Endodermal cell (in vitro differentiated cells): ENCODE measurements at regions not wholly inside any gene's neighbourhood (a gene's known extent, or its start where the extent isn't known, plus 50 kb on each side); places are given as distances from the start of the nearest gene placed in this dataset.

ENCODE experiments used
- DNase-seq: peaks from one replicate; pipeline ENCODE4 v3.0.0-alpha.2; 2017
- H3K27ac ChIP-seq: 2 replicates; pipeline ENCODE4 v1.5.1; 2013; ENCODE audit warnings: mild to moderate bottlenecking, low read depth, low read length, moderate library complexity
- H3K27me3 ChIP-seq: 2 replicates; pipeline ENCODE4 v1.6.1; 2013; ENCODE audit warnings: mild to moderate bottlenecking, low read length, moderate library complexity; ENCODE audit not compliant: insufficient read depth, control insufficient read depth, poor library complexity, severe bottlenecking
- H3K36me3 ChIP-seq: 2 replicates; pipeline ENCODE4 v1.7.0; 2013; ENCODE audit warnings: mild to moderate bottlenecking, low read length, moderate library complexity; ENCODE audit not compliant: control insufficient read depth, insufficient read depth
- H3K4me1 ChIP-seq: one replicate; pipeline ENCODE4 v1.7.0; 2013; ENCODE audit warnings: low read length; ENCODE audit not compliant: control insufficient read depth, insufficient read depth
- H3K4me3 ChIP-seq: 2 replicates; pipeline ENCODE4 v1.5.1; 2013; ENCODE audit warnings: mild to moderate bottlenecking, low read length, moderate library complexity
- H3K9ac ChIP-seq: 2 replicates; pipeline ENCODE4 v1.6.1; 2013; ENCODE audit warnings: mild to moderate bottlenecking, low read length, moderate library complexity; ENCODE audit not compliant: poor library complexity, severe bottlenecking; ENCODE audit errors: extremely low read depth
- H3K9me3 ChIP-seq: 2 replicates; pipeline ENCODE4 v1.6.1; 2013; ENCODE audit warnings: mild to moderate bottlenecking, low read length, moderate library complexity; ENCODE audit not compliant: control insufficient read depth
- H3K27ac Mint-ChIP-seq: 2 replicates; pipeline ENCODE4 v1.8.0; 2020; ENCODE audit warnings: mixed read lengths
- H3K27me3 Mint-ChIP-seq: 2 replicates; pipeline ENCODE4 v1.8.0; 2021; ENCODE audit warnings: mild to moderate bottlenecking, mixed read lengths; ENCODE audit not compliant: insufficient read depth
- H3K36me3 Mint-ChIP-seq: 2 replicates; pipeline ENCODE4 v1.8.0; 2020; ENCODE audit warnings: low read depth, mixed read lengths
- H3K4me1 Mint-ChIP-seq: 2 replicates; pipeline ENCODE4 v1.8.0; 2020; ENCODE audit warnings: mixed read lengths
- H3K4me3 Mint-ChIP-seq: 2 replicates; pipeline ENCODE4 v1.8.0; 2020; ENCODE audit warnings: mild to moderate bottlenecking, moderate library complexity, mixed read lengths
- H3K9me3 Mint-ChIP-seq: 2 replicates; pipeline ENCODE4 v1.8.0; 2020; ENCODE audit warnings: mild to moderate bottlenecking, mixed read lengths
- CTCF ChIP-seq: fragments of 200-600 bp; sonication (generic); conservative IDR thresholded peaks from 2 replicates; pipeline ENCODE4 v1.5.0; 2021; ENCODE audit warnings: antibody characterized with exemption, mild to moderate bottlenecking
- WGBS, 2 experiments: methylation state at CpG; one replicate each; pipeline versions ENCODE4 v1.1.5 to v1.1.7; 2013; ENCODE audit warnings: missing lambda C conversion rate in 2 of 2, mixed read lengths in 1 of 2; ENCODE audit not compliant: insufficient coverage in 1 of 2, insufficient read length in 1 of 2; 5-methylcytosine and 5-hydroxymethylcytosine counted together

- H3K4me3 Mint-ChIP-seq = no peak overlapping the region
- Histone ChIP-seq H3K4me3 (no peak overlapping the region), H3K27me3 (no peaks in the 10 kb centered on the region), H3K9me3 (peaks cover 13% of the 10 kb centered on the region), H3K27ac (no peak overlapping the region), H3K36me3 (no peaks in the 10 kb centered on the region), H3K9ac (no peak overlapping the region), H3K4me1 (peaks cover 6% of the 10 kb centered on the region)
- peaks cover 3% of the 10 kb centered on the region for H3K27me3 Mint-ChIP-seq
- H3K4me1 Mint-ChIP-seq = peaks cover 5% of the 10 kb centered on the region
- H3K36me3 Mint-ChIP-seq = peaks cover 13% of the 10 kb centered on the region
- peaks cover 38% of the 10 kb centered on the region for H3K9me3 Mint-ChIP-seq
- 95% methylated on average over 7 of the region's 7 CpGs; no CpG with 5 or more reads in 1 of the 2 experiments for WGBS, 2 experiments
- DNase-seq = no peak
- no peak for TF ChIP-seq CTCF
- H3K27ac Mint-ChIP-seq = no peak overlapping the region
These were observed 51.3 kb upstream of the BOD1 start for GRCh38 chr5:173667702-173668101.

- Mint-ChIP-seq H3K4me1 (peaks cover 7% of the 10 kb centered on the region), H3K36me3 (peaks cover 14% of the 10 kb centered on the region), H3K4me3 (no peak overlapping the region), H3K27me3 (peaks cover 3% of the 10 kb centered on the region), H3K27ac (no peak overlapping the region), H3K9me3 (peaks cover 39% of the 10 kb centered on the region)
- Histone ChIP-seq H3K36me3 (no peaks in the 10 kb centered on the region), H3K9me3 (peaks cover 13% of the 10 kb centered on the region), H3K27me3 (no peaks in the 10 kb centered on the region), H3K4me3 (no peak overlapping the region), H3K9ac (no peak overlapping the region), H3K4me1 (peaks cover 6% of the 10 kb centered on the region), H3K27ac (no peak overlapping the region)
- DNase-seq = no peak
- TF ChIP-seq CTCF = no peak
- 86 to 94% methylated on average over 2 of the region's 2 CpGs for WGBS, 2 experiments
These were observed 51.9 kb upstream of the BOD1 start for GRCh38 chr5:173668245-173668800.

- H3K4me3 Mint-ChIP-seq = no peak overlapping the region
- TF ChIP-seq CTCF = no peak
- DNase-seq = peak; percentile 31
- Histone ChIP-seq H3K4me3 (no peak overlapping the region), H3K4me1 (peaks cover 6% of the 10 kb centered on the region), H3K36me3 (no peaks in the 10 kb centered on the region), H3K9me3 (peaks cover 13% of the 10 kb centered on the region), H3K9ac (no peak overlapping the region), H3K27me3 (no peaks in the 10 kb centered on the region), H3K27ac (no peak overlapping the region)
- H3K4me1 Mint-ChIP-seq = peaks cover 9% of the 10 kb centered on the region
- H3K27me3 Mint-ChIP-seq = peaks cover 3% of the 10 kb centered on the region
- no peak overlapping the region for H3K27ac Mint-ChIP-seq
- H3K9me3 Mint-ChIP-seq = peaks cover 40% of the 10 kb centered on the region
- peaks cover 14% of the 10 kb centered on the region for H3K36me3 Mint-ChIP-seq
- 92 to 100% methylated on average over 2 to 5 of the region's 5 CpGs for WGBS, 2 experiments
These were observed 52.5 kb upstream of the BOD1 start for GRCh38 chr5:173668910-173669309.
